Activated CD4-positive, alpha-beta T cell treated with anti-CD3 and anti-CD28 coated beads, Interleukin-2, amount 50 U/mL, for 24 hours (primary cell): ENCODE measurements at regions not wholly inside any gene's neighbourhood (a gene's known extent, or its start where the extent isn't known, plus 50 kb on each side); places are given as distances from the start of the nearest gene placed in this dataset.
"Not testable (repeated sequence)": the region's sequence is repeated elsewhere in the genome, so short reads cannot be mapped to it uniquely, and the experiment has no call there.

Experiments
- DNase-seq, 2 donors: peaks; one replicate each; pipeline ENCODE4 v3.0.0-alpha.2; 2020; ENCODE audit warnings: low read depth in 1 of 2, low spot score in 1 of 2

DNA sequence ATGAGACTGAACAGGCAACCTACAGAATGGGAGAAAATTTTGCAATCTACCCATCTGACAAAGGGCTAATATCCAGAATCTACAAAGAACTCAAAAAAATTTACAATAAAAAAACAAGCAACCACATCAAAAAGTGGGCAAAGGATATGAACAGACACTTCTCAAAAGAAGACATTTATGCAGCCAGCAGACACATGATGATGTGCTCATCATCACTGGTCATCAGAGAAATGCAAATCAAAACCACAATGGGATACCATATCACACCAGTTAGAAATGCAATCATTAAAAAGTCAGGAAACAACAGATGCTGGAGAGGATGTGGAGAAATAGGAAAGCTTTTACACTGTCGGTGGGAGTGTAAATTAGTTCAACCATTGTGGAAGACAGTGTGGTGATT is 51.7 kb upstream of the PAXBP1 start:
- not testable (repeated sequence) for DNase-seq

GRCh38 chr21:32824950-32825349 is 53.4 kb upstream of the PAXBP1 start:
- no peak for DNase-seq

DNA sequence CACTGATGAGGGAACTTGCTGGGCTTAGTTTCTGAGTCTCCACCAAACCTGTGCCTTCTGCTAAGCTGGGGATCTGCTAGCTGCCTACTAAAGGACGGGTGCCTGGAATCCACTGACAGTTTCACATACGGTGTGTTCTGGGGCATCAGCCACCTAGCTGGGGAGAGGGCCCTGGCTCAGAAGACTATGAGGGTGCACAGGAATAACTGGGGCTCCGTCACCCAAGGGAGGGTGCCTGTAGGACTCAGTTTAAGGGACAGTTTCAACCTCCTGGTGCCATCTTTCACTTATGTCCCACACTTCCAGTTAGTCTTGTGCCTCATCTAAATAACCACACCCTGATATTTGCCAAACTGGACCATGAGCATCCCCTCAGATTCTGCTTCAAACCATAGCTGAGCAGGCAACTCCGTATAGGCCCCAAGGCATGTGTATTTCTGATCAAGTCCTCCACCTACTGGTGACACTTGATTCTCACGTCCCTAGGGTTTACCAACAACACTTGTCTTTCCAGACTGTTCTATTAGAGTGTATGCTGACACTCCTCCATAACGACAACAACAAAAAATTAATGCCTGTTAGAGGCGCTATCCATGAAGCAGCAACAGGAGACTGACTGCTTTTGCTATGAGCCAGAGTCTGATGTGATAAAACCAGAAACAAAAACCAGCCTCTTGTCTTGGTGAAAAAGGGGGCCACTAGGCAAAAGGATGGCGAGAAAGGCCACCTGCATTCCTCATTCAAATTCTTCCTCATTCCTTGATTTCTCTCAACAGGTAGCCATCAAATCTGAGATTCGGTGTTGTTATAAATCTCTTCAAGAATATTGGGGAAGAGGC is 55.0 kb upstream of the PAXBP1 start:
- peak in 1 of 2 donors; percentile 48 for DNase-seq

GRCh38 chr21:32828908-32829307 is 57.4 kb upstream of the PAXBP1 start:
- DNase-seq = no peak

DNA sequence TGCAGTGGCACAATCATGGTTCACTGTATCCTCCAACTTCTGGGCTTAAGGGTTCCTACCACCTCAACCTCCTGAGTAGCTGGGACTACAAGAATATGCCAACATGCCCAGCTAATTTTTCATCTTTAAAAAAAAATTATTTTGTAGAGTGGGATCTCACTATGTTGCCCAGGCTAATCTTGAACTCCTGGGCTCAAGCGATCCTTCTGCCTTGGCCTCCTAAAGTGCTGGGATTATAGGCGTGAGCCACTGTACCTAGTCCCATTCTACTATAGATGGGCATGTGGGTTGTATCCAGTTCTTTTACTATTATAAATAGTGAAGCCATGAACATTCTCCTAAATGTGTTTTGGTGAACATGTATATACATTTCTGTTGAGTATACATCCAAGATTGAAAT is 57.9 kb upstream of the PAXBP1 start:
- no peak for DNase-seq

DNA sequence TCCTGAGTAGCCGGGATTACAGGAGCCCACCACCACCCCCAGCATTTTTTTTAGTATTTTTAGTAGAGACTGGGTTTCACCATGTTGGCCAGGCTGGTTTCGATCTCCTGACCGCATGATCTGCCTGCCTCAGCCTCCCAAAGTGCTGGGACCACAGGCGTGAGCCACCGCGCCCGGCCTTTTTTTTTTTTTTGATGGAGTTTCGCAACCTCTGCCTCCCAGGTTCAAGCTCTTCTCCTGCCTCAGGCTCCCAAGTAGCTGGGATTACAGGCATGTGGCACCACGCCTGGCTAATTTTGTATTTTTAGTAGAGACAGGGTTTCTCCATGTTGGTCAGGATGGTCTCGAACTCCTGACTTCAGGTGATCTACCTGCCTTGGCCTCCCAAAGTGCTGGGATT is 60.2 kb upstream of the PAXBP1 start:
- DNase-seq = not testable (repeated sequence)

DNA sequence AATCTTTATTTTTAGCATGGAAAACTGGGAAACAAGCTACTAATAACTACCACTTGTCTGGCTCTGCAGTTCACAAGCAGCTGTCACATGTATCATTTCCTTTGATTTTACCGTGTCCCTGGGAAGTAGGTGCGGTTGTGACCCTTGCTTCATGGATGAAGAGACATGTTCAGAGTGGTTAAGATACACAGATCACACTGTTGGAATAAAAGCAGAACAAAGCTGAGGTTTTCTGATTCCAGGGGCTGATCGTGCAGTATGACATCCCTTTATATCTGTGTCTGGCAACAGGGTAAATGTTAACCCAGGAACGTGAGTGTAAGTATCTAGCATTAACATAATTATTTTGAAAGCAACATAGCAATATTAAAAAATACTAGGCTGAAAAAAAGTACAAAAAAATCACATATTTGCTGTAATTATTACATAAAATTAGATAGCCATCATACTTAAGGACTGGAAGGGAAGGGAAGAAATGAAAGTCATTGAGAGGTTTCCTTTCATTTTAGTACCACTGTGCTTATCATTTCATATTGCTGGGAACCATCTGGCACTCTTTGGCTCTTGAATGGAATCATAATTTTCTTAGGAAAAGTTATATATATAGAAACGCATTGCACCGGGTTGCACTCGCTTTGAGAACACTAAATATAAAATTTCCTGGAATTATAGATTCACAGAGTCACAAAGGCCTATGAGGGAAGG is 62.8 kb upstream of the PAXBP1 start:
- no peak for DNase-seq

DNA sequence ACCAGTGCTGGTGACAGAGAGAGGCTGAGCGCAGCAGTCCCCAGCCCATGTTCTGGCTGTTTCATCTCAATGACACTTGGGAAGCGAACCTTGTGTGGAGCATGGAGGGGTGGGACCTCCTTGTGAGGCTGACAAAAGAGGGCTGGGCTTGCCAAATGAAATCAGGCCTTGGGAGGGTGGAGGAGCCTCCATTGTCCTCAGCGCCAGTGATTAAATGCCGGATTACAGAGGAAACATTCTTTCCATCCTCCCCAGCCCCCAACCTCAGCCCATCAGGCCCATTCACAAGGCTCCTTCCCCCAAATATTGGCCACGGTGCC is 63.3 kb upstream of the PAXBP1 start:
- no peak for DNase-seq

- no peak for DNase-seq
Observed at GRCh38 chr21:32842146-32842545, 70.6 kb upstream of the PAXBP1 start.

- no peak for DNase-seq
Observed at GRCh38 chr21:32843561-32843960, 72.0 kb upstream of the PAXBP1 start.

DNA sequence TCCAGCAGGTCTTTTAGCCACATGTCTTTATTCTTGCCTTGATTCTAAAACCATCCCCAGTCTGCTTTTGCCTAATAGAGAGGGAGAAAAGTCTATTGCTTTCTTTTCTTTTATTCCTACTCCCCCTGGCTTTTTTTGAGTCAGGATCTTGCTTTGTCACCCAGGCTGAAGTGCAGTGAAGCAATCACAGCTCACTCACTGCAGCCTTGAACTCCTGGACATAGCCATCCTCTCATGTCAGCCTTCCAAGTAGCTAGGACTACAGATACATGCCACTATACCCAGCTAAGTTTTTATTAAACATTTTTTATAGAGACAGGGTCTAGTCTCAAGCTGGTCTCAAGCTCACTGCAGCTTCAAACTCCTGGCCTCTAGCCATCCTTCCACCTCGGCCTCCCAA is 72.5 kb upstream of the PAXBP1 start:
- no peak for DNase-seq

- no peak for DNase-seq
Observed at GRCh38 chr21:32844653-32845436, 73.3 kb upstream of the PAXBP1 start.

DNA sequence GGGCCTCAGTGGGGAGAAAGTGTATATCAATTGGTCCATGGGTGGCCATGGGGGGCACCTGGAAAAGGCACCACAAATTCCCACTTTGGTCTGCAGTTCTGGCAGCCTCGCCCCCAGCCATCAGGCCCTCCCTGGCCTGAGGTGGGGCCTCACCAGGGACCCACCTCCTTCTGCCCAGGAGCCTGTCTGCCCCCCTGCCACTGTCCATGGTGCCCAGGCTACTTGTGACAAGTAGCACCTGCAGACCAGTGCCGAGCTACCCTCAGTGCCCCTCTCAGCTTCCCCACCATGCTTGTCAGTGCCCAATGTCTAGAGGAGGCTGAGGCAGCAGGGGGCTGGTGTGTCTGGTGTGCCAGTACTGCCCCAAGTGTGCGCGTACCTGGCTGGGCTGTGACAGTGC is 87.1 kb upstream of the PAXBP1 start:
- DNase-seq = no peak

- no peak for DNase-seq
Observed at GRCh38 chr21:32860399-32860798, 88.8 kb upstream of the PAXBP1 start.

GRCh38 chr21:32861866-32862265 is 90.3 kb upstream of the PAXBP1 start:
- no peak for DNase-seq

DNA sequence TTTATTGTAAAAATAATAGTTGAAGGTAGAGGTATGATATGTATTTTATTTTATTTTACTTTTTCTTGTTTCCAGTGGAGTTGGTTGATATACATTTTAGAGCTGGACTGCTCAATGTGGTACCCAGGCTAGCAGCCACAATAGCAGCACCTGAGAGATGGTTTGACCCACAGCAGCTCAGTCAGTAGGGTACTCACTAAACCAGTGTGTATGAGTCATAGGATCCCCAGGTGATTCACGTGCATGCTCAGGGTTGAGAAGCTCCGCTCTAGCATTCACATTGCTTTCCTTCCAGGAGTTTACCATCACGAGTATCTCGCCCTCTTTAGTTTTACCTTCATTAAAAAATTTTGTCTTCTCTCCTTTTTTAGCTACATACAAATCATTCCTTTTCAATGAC is 96.0 kb upstream of the PAXBP1 start:
- DNase-seq = no peak

DNA sequence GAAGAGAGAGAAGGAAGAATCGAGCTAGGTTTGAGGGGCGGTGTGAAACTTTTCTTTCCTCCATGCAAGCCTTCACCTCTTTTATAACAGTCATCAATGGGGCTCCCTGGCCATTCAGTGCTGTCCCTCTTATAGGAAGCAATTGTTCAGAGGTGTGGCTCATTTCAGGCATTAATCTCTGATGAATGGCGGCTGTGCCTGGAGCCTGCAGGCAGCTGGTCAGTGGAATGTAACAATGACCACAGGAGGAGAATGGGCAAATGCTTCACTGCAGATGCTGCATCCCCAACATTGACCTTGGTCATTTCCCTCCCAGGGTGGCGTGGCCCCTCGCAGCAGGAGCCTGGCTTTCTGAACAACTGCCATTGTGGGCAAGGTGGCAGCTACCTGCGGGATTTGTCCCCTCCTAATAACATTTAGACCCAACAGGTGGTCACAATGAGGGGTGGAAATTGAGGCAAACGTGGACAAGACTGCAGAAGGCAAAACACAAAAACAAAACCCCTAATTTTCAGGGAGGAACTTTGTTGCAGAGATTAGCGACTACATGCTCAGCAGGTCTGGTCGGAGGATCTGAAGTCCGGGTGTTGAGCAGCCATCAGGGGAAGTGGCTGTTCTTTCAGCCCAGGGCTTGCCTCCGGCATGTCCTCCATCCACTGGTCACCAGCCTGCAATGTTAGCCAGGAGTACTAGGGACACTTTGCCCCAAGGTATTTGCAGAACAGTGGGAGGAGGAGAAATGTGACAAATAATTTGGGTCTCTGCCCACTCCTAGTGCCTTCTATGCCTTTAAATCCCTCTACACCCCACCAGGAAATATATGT is 97.3 kb upstream of the PAXBP1 start:
- no peak for DNase-seq

DNA sequence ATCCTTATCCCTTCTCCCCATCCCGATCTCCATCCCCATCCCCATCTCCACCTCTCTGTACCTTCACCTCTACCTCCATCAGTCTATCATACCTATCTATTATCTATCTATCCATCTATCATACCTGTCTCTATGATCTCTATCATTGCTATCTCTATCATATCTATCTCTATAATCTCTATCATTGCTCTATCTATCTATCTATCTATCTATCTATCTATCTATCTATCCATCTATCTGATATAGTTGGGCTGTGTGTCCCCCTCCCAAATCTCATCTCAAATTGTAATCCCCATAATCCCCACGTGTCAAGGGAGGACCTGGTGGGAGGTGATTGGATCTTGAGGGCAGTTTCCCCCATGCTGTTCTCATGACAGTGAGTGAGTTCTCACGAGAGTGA is 97.9 kb upstream of the PAXBP1 start:
- DNase-seq = no peak

- DNase-seq = no peak
Observed at GRCh38 chr21:32876426-32876825, 104.9 kb upstream of the PAXBP1 start.

DNA sequence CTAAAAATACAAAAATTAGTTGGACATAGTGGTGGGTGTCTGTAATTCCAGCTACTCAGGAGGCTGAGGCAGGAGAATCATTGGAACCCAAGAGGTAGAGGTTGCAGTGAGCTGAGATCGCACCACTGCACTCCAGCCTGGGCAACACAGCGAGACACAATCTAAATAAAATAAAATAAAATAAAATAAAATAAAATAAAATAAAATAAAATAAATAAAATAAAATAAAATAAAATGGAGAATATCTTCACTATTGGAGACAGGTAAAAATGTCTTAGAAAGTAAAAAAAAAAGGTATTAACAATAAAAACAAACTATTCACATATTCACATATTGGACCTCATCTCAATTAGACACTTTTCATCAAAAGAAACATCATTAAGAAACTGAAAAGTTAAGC is 106.3 kb upstream of the PAXBP1 start:
- DNase-seq = not testable (repeated sequence)

- DNase-seq = no peak
Observed at GRCh38 chr21:32878661-32879060, 107.1 kb upstream of the PAXBP1 start.
